OCI-LY3 (cell line): ENCODE measurements at regions not wholly inside any gene's neighbourhood (a gene's known extent, or its start where the extent isn't known, plus 50 kb on each side); places are given as distances from the start of the nearest gene placed in this dataset.

Experiments
- H2AFZ ChIP-seq: fragments of 200-600, 300-600 bp; shearing (Covaris generic); 2 replicates; pipeline ENCODE4 v1.6.0; 2014; ENCODE audit warnings: antibody characterized with exemption, low read depth, low read length
- H3K27ac ChIP-seq: fragments of 200-600, 300-600 bp; sonication (generic); 2 replicates; pipeline ENCODE4 v1.5.1; 2014; ENCODE audit warnings: mild to moderate bottlenecking, low read length, moderate library complexity, mixed read lengths
- H3K27me3 ChIP-seq: fragments of 200-600, 300-600 bp; sonication (generic); 2 replicates; pipeline ENCODE4 v1.6.1; 2014; ENCODE audit warnings: low read depth, low read length, mixed read lengths
- H3K36me3 ChIP-seq: fragments of 200-600, 300-600 bp; sonication (generic); replicated peaks from 2 replicates; pipeline ENCODE3; 2014; ENCODE audit warnings: low read depth, low read length, mixed read lengths
- H3K4me1 ChIP-seq: fragments of 300-600, 200-600 bp; sonication (generic); 2 replicates; pipeline ENCODE4 v1.6.1; 2014; ENCODE audit warnings: low read length, mixed read lengths
- H3K4me2 ChIP-seq: fragments of 200-600, 300-600 bp; sonication (generic); 2 replicates; pipeline ENCODE4 v1.6.1; 2014; ENCODE audit warnings: low read length, mixed read lengths
- H3K4me3 ChIP-seq: fragments of 300-600, 200-600 bp; sonication (generic); 2 replicates; pipeline ENCODE4 v1.5.1; 2014; ENCODE audit warnings: antibody characterized with exemption, mild to moderate bottlenecking, low read length, moderate library complexity
- H3K79me2 ChIP-seq: fragments of 300-600, 200-600 bp; shearing (Covaris generic); 2 replicates; pipeline ENCODE4 v1.6.1; 2014; ENCODE audit warnings: mild to moderate bottlenecking, low read length, mixed read lengths
- H3K9ac ChIP-seq: fragments of 300-600, 200-600 bp; shearing (Covaris generic); 2 replicates; pipeline ENCODE4 v1.6.0; 2014; ENCODE audit warnings: mild to moderate bottlenecking, low read length, moderate library complexity
- H3K9me3 ChIP-seq: fragments of 200-600, 300-600 bp; shearing (Covaris generic); 2 replicates; pipeline ENCODE4 v1.6.1; 2014; ENCODE audit warnings: low read length, mixed read lengths; ENCODE audit not compliant: insufficient read depth
- H4K20me1 ChIP-seq: fragments of 200-600, 300-600 bp; sonication (generic); 2 replicates; pipeline ENCODE4 v1.6.1; 2016; ENCODE audit warnings: low read length, mixed read lengths; ENCODE audit not compliant: insufficient read depth
- CTCF ChIP-seq: fragments of 200-600, 300-600 bp; sonication (generic); IDR thresholded peaks from 2 replicates; pipeline ENCODE4 v1.5.1; 2014; ENCODE audit warnings: antibody characterized with exemption, low read length, low read depth
- EZH2phosphoT487 ChIP-seq: fragments of 200-600 bp; shearing (Covaris generic); IDR thresholded peaks from 2 replicates; pipeline ENCODE4 v1.6.1; 2018; ENCODE audit warnings: antibody characterized with exemption, mixed run types, low read depth

GRCh38 chr6:134735461-134735860, 214.4 kb downstream of the ALDH8A1 start:
- no peak for TF ChIP-seq CTCF
- no peak for TF ChIP-seq EZH2phosphoT487
- H2AFZ ChIP-seq, result no peak overlapping the region
- H3K36me3 ChIP-seq, result no peaks in the 10 kb centered on the region
- no peaks in the 10 kb centered on the region for H3K4me1 ChIP-seq
- H4K20me1 ChIP-seq, result no peaks in the 10 kb centered on the region
- no peak overlapping the region for H3K9ac ChIP-seq
- peaks cover 14% of the 10 kb centered on the region; the same call in 1 of the 2 replicates for H3K27me3 ChIP-seq
- no peak overlapping the region for H3K4me2 ChIP-seq
- H3K27ac ChIP-seq, result no peak overlapping the region
- H3K79me2 ChIP-seq, result no peaks in the 10 kb centered on the region
- no peak overlapping the region for H3K4me3 ChIP-seq
- no peaks in the 10 kb centered on the region for H3K9me3 ChIP-seq

- H3K79me2 ChIP-seq, result no peaks in the 10 kb centered on the region
- no peak overlapping the region for H2AFZ ChIP-seq
- H4K20me1 ChIP-seq, result no peaks in the 10 kb centered on the region
- H3K4me3 ChIP-seq, result no peak overlapping the region
- H3K36me3 ChIP-seq, result no peaks in the 10 kb centered on the region
- no peak for TF ChIP-seq EZH2phosphoT487
- no peak for TF ChIP-seq CTCF
- H3K4me1 ChIP-seq, result no peaks in the 10 kb centered on the region
- H3K27me3 ChIP-seq, result peaks cover 7% of the 10 kb centered on the region; the same call in 1 of the 2 replicates
- H3K4me2 ChIP-seq, result no peak overlapping the region
- H3K27ac ChIP-seq, result no peak overlapping the region
- no peaks in the 10 kb centered on the region for H3K9me3 ChIP-seq
- H3K9ac ChIP-seq, result no peak overlapping the region
Measured at GRCh38 chr6:134734312-134734869, 215.5 kb downstream of the ALDH8A1 start.

- Histone ChIP-seq H3K4me1 (no peaks in the 10 kb centered on the region), H2AFZ (no peak overlapping the region), H3K27me3 (peaks cover 3% of the 10 kb centered on the region; the same call in 1 of the 2 replicates), H3K4me3 (no peak overlapping the region), H3K79me2 (no peaks in the 10 kb centered on the region), H4K20me1 (no peaks in the 10 kb centered on the region), H3K9me3 (no peaks in the 10 kb centered on the region), H3K9ac (no peak overlapping the region), H3K27ac (no peak overlapping the region), H3K36me3 (no peaks in the 10 kb centered on the region), H3K4me2 (no peak overlapping the region)
- TF ChIP-seq CTCF, result no peak
- TF ChIP-seq EZH2phosphoT487, result no peak
Measured at GRCh38 chr6:134733801-134734200, 216.1 kb downstream of the ALDH8A1 start.

GRCh38 chr6:134732763-134733162, 217.1 kb downstream of the ALDH8A1 start:
- TF ChIP-seq CTCF (no peak), EZH2phosphoT487 (no peak)
- Histone ChIP-seq H3K27ac (no peak overlapping the region), H3K27me3 (no peaks in the 10 kb centered on the region), H3K36me3 (no peaks in the 10 kb centered on the region), H3K4me3 (no peak overlapping the region), H3K4me1 (no peaks in the 10 kb centered on the region), H3K9me3 (no peaks in the 10 kb centered on the region), H4K20me1 (no peaks in the 10 kb centered on the region), H3K79me2 (no peaks in the 10 kb centered on the region), H3K4me2 (no peak overlapping the region), H3K9ac (no peak overlapping the region), H2AFZ (no peak overlapping the region)
